GM18520 (cell line): ENCODE measurements at regions not wholly inside any gene's neighbourhood (a gene's known extent, or its start where the extent isn't known, plus 50 kb on each side); places are given as distances from the start of the nearest gene placed in this dataset.

Experiments
- ATAC-seq: cut with Tn5 transposase; IDR thresholded peaks from one replicate; pipeline ENCODE4 v1.9.1; 2021; ENCODE audit not compliant: unreplicated experiment

DNA sequence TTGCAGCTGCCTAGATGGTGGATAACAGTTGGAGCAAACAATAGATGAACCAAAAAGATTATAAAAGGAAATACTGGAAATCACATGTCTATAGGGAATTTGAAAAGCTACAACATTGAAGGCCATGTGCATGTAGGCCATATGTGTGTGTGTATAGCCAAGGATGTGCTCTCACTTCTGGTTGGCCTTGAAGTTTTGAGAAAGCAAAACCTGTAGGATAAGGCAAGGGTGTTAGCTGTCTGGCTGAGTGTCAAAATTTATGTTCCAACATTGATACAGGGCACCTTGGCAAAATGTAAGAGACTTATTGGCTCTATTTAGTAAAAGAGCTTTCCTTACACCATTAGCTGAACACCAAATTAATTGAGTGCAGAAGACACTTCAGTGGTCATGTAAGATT, 1723.6 kb upstream of the PCDH20 start:
- no peak for ATAC-seq

- no peak for ATAC-seq
Observed at GRCh38 chr13:63129995-63130394, 1714.3 kb upstream of the PCDH20 start.

DNA sequence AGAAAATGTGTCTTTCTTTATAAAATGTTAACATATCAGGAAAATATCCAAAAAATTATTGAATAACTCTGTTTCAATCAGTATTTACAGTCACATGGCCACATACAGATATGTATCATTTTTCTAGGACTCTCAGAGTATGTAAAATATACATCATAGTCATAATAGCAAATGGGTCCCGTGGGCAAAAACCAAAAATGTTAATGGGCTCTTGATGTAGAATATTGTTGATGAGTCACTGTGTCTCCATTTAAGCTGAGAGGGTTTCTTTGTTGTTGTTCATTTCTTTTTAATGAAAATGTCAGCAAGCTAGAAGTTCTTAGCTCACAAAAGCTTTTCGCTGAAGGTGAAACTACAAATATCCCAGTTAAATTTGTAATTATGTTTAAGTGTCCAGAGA, 1713.1 kb upstream of the PCDH20 start:
- ATAC-seq = no peak

DNA sequence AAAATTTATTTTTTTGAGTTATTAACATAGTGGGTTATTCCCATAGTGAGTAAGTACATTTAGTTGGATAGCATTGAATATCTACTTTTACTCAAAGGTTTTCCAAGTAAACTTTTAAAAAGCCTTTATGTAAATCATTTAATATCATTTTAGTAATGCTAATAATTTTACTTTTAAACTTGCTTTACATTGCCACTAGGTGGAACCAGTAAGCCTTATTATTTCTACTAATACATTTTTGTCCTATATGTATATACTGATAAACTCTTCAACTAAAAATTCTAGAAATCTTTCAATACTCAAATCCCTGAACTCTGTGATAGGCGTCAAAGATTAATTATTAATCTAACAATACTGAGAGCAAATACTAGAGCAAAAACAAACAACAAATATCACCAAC, 1709.2 kb upstream of the PCDH20 start:
- ATAC-seq = no peak

DNA sequence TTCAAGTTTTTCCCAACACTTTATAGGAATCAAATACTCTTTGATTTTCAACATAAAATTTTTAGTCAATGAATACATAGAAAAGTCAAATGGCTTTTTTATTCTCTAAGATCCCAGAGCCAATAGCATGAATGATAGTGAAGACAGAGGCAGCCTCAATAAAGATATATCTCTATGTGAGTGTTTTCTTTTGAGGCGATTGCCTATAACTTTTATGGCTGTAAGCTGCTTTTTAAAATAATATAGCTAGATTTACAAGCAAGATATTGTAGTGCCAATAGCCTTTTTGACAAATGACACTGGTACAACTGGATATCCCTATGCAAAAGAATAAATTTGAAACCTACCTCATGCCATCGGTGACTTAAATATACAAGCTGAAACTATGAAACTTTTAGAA, 1705.2 kb upstream of the PCDH20 start:
- no peak for ATAC-seq

GRCh38 chr13:63117710-63118109, 1702.1 kb upstream of the PCDH20 start:
- ATAC-seq = no peak

DNA sequence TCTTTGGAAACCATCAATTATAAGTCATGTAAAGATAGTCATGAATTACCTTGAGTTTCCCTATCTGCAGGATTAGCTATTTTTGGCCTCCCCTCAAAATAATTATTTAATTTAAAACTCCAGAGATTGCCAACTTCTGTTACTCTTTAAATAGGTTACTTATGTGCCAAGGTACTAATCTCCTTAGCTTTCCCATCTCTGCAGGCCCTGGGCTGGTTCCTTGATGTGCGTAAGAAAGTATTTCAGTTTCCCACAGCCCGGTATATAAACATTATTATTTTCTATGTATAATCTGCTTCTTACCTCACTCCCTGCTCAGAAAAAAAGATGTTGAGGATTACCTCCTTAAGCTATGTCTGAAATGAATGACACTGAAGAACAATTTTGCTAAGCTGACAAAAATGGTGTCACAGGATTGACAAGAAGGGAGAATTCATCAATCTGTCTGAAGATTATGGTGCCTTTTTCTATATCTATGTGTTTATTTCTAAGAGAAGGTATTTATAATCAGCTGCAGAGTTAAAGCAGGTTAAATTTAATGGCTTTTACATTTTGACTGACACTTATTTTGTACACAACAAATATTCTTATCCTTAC, 1697.2 kb upstream of the PCDH20 start:
- no peak for ATAC-seq

DNA sequence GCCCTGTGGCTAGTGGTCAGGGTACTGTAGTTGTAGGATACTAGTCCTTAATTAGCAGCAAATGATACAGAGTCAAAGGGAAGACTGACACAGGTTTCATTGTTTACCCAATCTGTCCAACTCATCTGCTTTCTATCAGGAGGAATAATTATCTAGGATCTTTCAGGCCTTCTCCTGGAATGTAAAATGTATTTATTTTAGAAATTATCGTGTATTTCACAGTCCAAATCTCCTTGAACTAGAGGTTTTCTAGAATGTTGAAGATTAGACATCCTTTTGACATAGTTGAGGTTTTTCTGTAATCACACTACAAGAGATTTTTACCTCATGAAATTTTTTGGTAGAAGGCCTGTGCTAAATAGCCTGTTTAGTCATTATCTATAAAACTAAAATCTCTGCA, 1694.8 kb upstream of the PCDH20 start:
- no peak for ATAC-seq

DNA sequence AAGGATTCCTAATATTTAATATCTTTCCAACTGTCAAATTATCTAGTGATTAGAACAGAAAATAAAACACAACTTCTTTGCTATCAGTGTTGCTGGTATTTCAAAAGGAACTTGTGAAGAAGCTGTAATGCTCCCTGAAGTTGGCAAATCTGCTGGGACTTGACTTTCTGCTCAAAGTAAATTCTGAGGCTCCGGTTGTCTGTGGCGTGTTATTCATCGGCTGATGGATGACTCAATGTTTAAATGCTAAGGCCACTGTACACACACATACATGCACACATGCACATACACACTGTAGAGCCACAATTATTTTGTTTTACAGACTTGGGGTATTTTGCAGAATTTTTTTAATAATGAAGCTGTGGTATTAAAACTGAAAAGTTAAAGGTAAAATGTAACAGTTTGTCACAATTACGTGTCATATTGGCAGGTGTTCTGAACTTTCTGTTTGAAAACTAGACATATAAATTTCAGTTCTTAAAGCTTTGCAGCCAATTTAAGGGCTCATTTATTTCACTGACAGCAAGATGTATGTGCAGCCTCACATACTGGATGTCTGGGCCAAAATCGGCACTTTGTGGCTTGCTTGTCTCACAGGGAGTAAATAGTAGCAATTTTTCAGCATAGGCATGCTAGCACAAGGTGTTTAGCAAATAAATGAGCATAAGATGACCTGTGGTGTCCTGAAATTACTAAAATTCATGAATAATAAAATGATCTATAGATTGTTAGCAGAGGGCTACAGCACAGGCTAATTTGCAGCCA, 1691.7 kb upstream of the PCDH20 start:
- no peak for ATAC-seq

- ATAC-seq = no peak
Observed at GRCh38 chr13:63094717-63095116, 1679.1 kb upstream of the PCDH20 start.

DNA sequence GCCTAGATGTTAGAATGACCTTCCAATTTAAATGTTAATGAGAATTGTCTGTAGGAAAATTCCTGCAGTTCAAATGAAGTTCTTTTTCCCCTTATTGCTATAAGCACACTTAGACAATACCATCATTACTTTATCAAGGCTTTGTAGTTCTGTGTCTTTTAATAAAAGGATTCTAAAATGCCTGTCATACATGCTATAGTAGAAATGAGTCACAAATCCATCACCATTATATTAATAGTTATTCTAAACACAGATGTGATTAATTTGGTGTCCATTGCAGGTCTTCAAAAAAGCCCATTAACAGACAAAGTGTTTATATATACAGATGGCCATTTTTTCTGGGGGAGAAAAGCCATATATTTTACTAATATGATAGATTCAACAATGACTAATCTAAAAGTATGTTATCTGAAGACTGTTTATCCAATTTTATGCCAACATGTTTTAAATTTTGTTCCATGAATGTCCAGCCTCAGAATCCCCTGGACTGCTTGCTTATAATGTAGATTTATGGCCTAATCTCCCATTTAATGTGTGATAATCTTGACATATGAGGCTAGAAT, 1678.3 kb upstream of the PCDH20 start:
- ATAC-seq = no peak

DNA sequence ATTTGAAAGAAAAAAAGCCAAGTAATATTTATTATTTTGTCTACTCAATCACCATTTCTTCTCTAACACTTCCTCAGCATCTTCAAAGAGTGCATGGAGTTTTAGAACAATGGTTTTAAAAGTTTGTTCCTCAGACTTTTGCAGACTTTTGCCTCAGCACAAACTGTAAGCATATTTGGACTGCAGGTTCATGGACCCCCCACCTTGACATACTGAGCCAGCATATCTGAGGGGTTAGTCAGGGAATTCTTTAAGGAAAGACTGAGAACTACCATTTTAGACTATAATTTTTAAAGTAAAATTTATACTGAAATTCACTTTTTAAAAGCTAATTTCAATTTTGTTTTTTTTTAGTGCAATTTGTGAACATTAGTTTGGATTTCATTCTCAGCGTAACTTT, 1676.8 kb upstream of the PCDH20 start:
- ATAC-seq = no peak

- no peak for ATAC-seq
Observed at GRCh38 chr13:63090524-63090923, 1674.9 kb upstream of the PCDH20 start.

DNA sequence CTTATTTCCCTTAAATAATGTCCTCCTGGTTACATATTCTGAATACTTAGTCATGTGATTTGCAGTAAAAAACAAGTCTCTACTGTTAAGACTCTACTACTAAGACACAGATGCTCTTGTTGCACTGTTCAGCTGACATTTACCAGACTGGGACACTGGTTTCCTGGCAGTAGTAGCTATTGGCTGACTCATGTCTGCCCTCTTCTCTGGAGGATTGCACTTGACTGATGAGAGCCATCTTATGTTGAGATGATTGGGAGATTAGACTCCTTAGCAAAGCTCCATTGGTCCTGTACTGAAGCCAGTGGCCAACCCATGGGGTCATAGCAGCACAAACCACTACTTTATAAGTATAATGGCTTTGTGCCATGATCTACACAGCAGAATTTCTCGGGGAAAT, 1672.6 kb upstream of the PCDH20 start:
- no peak for ATAC-seq

- ATAC-seq = no peak
Observed at GRCh38 chr13:63086286-63086685, 1670.6 kb upstream of the PCDH20 start.

- no peak for ATAC-seq
Observed at GRCh38 chr13:63085851-63086250, 1670.2 kb upstream of the PCDH20 start.

DNA sequence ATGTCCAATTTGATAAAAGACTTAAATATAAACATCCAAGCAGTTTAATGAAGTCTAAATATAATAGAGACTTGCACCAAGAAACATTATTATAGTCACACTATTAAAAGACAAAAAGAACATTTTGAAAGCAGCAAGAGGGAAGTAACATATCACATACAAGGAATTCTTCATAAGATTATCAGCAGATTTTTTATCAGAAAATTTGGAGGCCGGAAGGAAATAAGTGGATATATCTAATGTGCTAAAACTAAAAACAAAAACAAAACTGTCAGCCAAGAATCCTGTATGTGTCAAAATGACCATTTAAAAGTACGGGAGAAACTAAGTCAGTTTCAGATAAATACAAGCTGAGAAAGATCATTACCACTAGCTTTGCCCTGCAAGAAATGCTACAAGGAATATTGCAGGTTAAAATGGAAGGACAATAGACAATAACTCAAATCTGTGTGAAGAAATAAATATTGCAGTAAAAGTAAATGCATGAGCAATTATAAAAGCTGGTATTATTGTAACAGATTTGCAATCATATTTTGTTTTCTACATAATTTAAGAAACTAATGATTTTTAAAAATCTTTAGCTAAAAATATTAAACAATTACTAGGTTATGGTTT, 1665.9 kb upstream of the PCDH20 start:
- no peak for ATAC-seq

DNA sequence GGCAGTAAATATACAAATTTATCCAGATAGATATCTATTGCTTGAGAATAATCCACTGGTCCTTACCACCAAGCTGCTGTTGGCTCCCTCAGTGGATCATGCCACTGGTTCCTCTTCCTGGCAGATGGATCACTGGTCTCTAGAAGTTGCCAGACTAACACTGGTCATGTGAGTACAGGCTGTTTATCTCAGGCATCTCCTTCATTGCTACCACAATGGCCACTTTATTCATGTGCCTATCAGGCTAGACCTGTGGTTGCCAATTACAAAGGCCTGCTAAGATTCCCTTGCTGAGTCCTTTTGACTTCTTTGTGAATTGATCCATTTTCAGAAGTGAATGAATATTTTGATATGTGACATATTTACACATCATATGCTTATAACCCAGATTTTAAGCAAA, 1659.5 kb upstream of the PCDH20 start:
- no peak for ATAC-seq

DNA sequence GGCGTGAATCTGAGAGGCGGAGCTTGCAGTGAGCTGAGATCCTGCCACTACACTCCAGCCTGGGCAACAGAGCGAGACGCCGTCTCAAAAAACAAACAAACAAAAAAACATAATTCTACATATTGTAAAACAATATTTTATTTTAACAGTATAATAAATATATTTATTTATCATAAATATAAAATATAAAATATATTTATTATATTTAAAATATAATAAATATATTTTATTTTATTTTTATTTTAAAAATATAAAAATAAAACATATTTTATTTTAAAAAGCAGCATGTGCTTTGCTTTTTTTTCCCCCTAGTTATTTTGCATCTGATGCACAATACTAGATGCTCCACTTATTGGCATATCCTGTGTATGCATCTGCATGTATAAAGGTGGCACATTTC, 1634.6 kb upstream of the PCDH20 start:
- ATAC-seq = no peak

DNA sequence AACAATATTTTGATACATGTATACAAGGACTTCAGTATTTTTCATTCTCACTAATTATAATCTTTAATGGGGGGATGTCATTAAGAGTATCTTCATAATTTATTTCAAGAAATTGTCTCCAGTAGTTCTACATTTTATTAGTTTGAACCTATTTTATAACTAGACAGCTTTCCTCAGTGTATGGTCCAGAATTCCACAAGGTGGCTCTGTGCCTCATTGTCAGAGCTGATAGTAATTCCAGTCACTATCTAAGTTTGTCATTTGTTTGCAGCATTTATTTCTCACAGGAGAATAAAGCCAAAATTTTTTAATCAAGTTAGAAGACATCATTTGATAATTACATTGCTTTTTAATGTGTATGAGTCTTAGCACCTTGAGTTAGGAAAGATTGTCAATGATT, 1633.0 kb upstream of the PCDH20 start:
- no peak for ATAC-seq

DNA sequence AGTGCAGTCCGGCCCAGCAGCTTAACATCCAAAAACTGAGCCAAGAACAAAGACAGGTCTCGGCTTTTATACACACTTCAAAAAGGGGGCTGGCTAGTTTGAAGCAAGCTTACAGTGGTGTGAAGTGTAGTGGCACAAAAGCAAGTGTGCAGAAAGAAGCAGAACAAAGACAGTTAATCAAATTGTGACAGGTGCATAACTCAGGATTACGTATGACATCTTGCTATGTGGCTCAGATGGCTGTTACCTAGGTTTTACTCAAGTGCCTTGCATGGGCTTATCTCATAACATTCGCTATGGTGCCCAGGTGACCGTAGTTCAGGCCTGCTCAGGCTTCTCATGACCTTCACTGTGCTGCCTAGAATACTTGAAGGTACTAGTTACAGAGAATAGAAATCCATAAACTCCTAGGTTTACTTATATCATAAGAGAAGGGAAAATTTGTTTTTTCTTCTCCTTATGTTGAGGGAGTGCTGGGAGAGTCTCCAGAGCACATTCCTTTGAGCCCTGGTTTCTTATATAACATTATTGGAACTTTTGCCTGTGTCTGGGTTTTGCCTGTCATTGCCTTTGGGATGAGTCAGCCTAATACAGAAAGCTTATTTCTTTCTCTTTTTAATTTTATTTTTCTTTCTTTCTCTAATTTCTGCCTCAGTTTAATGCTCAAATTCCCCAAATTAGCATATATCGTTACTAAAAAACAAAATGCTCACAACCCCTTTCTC, 1629.1 kb upstream of the PCDH20 start:
- ATAC-seq = no peak

- no peak for ATAC-seq
Observed at GRCh38 chr13:63042686-63043085, 1627.0 kb upstream of the PCDH20 start.
